H9 (cell line): ENCODE measurements at regions not wholly inside any gene's neighbourhood (a gene's known extent, or its start where the extent isn't known, plus 50 kb on each side); places are given as distances from the start of the nearest gene placed in this dataset.

Source experiments
- DNase-seq: peaks from one replicate; pipeline ENCODE4 v3.0.0-alpha.2; 2017
- H2AFZ ChIP-seq: one replicate; pipeline ENCODE4 v1.6.1; 2013; ENCODE audit warnings: mild to moderate bottlenecking, low read length, control low read depth, moderate library complexity
- H2AK5ac ChIP-seq: 2 replicates; pipeline ENCODE4 v1.6.1; 2013; ENCODE audit warnings: low read length, control low read depth, mixed read lengths; ENCODE audit not compliant: insufficient read length
- H2BK120ac ChIP-seq: one replicate; pipeline ENCODE4 v1.6.1; 2013; ENCODE audit warnings: low read depth, mild to moderate bottlenecking, low read length, control low read depth, inconsistent platforms; ENCODE audit not compliant: poor library complexity, severe bottlenecking
- H2BK12ac ChIP-seq: 2 replicates; pipeline ENCODE4 v1.6.1; 2013; ENCODE audit warnings: low read length, control low read depth, mixed read lengths, low read depth; ENCODE audit not compliant: insufficient read length
- H2BK15ac ChIP-seq: 2 replicates; pipeline ENCODE4 v1.6.1; 2013; ENCODE audit warnings: low read depth, low read length, control low read depth
- H2BK20ac ChIP-seq: one replicate; pipeline ENCODE4 v1.6.1; 2013; ENCODE audit warnings: low read depth, mild to moderate bottlenecking, low read length, control low read depth, inconsistent platforms; ENCODE audit not compliant: poor library complexity, severe bottlenecking
- H2BK5ac ChIP-seq: 2 replicates; pipeline ENCODE4 v1.6.1; 2013; ENCODE audit warnings: low read length, control low read depth, mixed read lengths; ENCODE audit not compliant: insufficient read length
- H3K14ac ChIP-seq: 2 replicates; pipeline ENCODE4 v1.6.1; 2013; ENCODE audit warnings: low read length, control low read depth; ENCODE audit not compliant: insufficient read depth
- H3K18ac ChIP-seq: 2 replicates; pipeline ENCODE4 v1.6.1; 2013; ENCODE audit warnings: low read depth, mild to moderate bottlenecking, mixed read lengths, low read length, control low read depth; ENCODE audit not compliant: insufficient read length
- H3K23ac ChIP-seq: 2 replicates; pipeline ENCODE4 v1.6.1; 2013; ENCODE audit warnings: low read length, control low read depth, mixed read lengths, low read depth; ENCODE audit not compliant: insufficient read length
- H3K23me2 ChIP-seq: 2 replicates; pipeline ENCODE4 v1.6.1; 2013; ENCODE audit warnings: low read depth, mild to moderate bottlenecking, mixed read lengths, low read length, control low read depth; ENCODE audit not compliant: insufficient read length, poor library complexity, severe bottlenecking
- H3K27ac ChIP-seq: 2 replicates; pipeline ENCODE4 v1.5.1; 2013; ENCODE audit warnings: low read length, control low read depth, mixed read lengths, low read depth; ENCODE audit not compliant: insufficient read length
- H3K27me3 ChIP-seq: 2 replicates; pipeline ENCODE4 v1.6.1; 2013; ENCODE audit warnings: low read length, control low read depth, inconsistent platforms; ENCODE audit not compliant: insufficient read depth
- H3K4ac ChIP-seq: 2 replicates; pipeline ENCODE4 v1.6.1; 2013; ENCODE audit warnings: low read depth, mild to moderate bottlenecking, control low read depth, inconsistent platforms, low read length, moderate library complexity
- H3K4me1 ChIP-seq: 2 replicates; pipeline ENCODE4 v1.6.1; 2013; ENCODE audit warnings: low read length, control low read depth, inconsistent platforms; ENCODE audit not compliant: insufficient read depth
- H3K4me2 ChIP-seq: 2 replicates; pipeline ENCODE4 v1.6.1; 2013; ENCODE audit warnings: low read length, control low read depth, mixed read lengths; ENCODE audit not compliant: insufficient read length, insufficient read depth
- H3K56ac ChIP-seq: 2 replicates; pipeline ENCODE4 v1.6.1; 2013; ENCODE audit warnings: low read depth, mild to moderate bottlenecking, mixed read lengths, low read length, control low read depth; ENCODE audit not compliant: insufficient read length
- H3K79me1 ChIP-seq: 2 replicates; pipeline ENCODE4 v1.6.1; 2013; ENCODE audit warnings: low read depth, mild to moderate bottlenecking, moderate library complexity, low read length, control low read depth, inconsistent platforms; ENCODE audit not compliant: insufficient read depth, poor library complexity, severe bottlenecking
- H3K79me2 ChIP-seq: 2 replicates; pipeline ENCODE4 v1.6.1; 2013; ENCODE audit warnings: low read length, control low read depth, inconsistent platforms; ENCODE audit not compliant: insufficient read depth
- H3K9ac ChIP-seq: 2 replicates; pipeline ENCODE4 v1.6.1; 2013; ENCODE audit warnings: low read length, control low read depth, mixed read lengths; ENCODE audit not compliant: insufficient read length; ENCODE audit errors: extremely low read depth
- H3K9me3 ChIP-seq: one replicate; pipeline ENCODE4 v1.6.1; 2013; ENCODE audit warnings: low read depth, low read length, inconsistent platforms; ENCODE audit not compliant: control insufficient read depth
- H3T11ph ChIP-seq: one replicate; pipeline ENCODE4 v1.6.1; 2013; ENCODE audit warnings: mild to moderate bottlenecking, low read length, control low read depth, inconsistent platforms
- H4K20me1 ChIP-seq: one replicate; pipeline ENCODE4 v1.6.1; 2013; ENCODE audit not compliant: control insufficient read depth, insufficient read length, insufficient read depth
- H4K5ac ChIP-seq: 2 replicates; pipeline ENCODE4 v1.6.1; 2013; ENCODE audit warnings: low read depth, mild to moderate bottlenecking, mixed read lengths, low read length, control low read depth; ENCODE audit not compliant: insufficient read length
- H4K8ac ChIP-seq: replicated peaks from 2 replicates; pipeline ENCODE4 v1.6.1; 2013; ENCODE audit warnings: low read length, control low read depth, mixed read lengths, low read depth; ENCODE audit not compliant: insufficient read length
- H4K91ac ChIP-seq: 2 replicates; pipeline ENCODE4 v1.6.1; 2013; ENCODE audit warnings: low read depth, mild to moderate bottlenecking, moderate library complexity, mixed read lengths, low read length, control low read depth; ENCODE audit not compliant: insufficient read length
- H3K27ac Mint-ChIP-seq, 3 experiments: 2 replicates in 2 of 3; 3 replicates in 1 of 3; pipeline ENCODE4 v1.8.0; 2020 to 2021; ENCODE audit warnings: mixed read lengths in 3 of 3, mild to moderate bottlenecking in 1 of 3, moderate library complexity in 1 of 3
- H3K27me3 Mint-ChIP-seq: 2 replicates; pipeline ENCODE4 v1.8.0; 2021; ENCODE audit warnings: low read depth, mild to moderate bottlenecking, moderate library complexity, mixed read lengths
- H3K36me3 Mint-ChIP-seq, 3 experiments: 2 replicates in 2 of 3; 3 replicates in 1 of 3; pipeline ENCODE4 v1.8.0; 2020 to 2021; ENCODE audit warnings: low read depth in 3 of 3, mixed read lengths in 3 of 3; ENCODE audit not compliant: insufficient read depth in 1 of 3
- H3K4me1 Mint-ChIP-seq, 2 experiments: 2 replicates each; pipeline ENCODE4 v1.8.0; 2020; ENCODE audit warnings: mixed read lengths in 2 of 2
- H3K4me3 Mint-ChIP-seq, 2 experiments: 2 replicates in 1 of 2; 3 replicates in 1 of 2; pipeline ENCODE4 v1.8.0; 2020 to 2021; ENCODE audit warnings: mild to moderate bottlenecking in 2 of 2, mixed read lengths in 2 of 2, moderate library complexity in 1 of 2
- H3K9me3 Mint-ChIP-seq, 2 experiments: 2 replicates in 1 of 2; 3 replicates in 1 of 2; pipeline ENCODE4 v1.8.0; 2020; ENCODE audit warnings: mild to moderate bottlenecking in 2 of 2, mixed read lengths in 2 of 2, moderate library complexity in 1 of 2
- WGBS: extraction: QIAGEN DNeasy Blood & Tissue Kit; methylation state at CpG from one replicate; pipeline ENCODE4 v1.1.7; 2013; ENCODE audit warnings: missing lambda C conversion rate, low lambda C conversion rate, mixed read lengths; ENCODE audit not compliant: insufficient read length; ENCODE audit errors: extremely low coverage; 5-methylcytosine and 5-hydroxymethylcytosine counted together
- TF ChIP-seq, protein P1 (sequence below): fragments of 200-600 bp; sonication (generic); conservative IDR thresholded peaks from 3 replicates; pipeline ENCODE4 v1.8.0; 2021; ENCODE audit warnings: antibody characterized with exemption, mild to moderate bottlenecking

GRCh38 chr16:82460766-82461165 lies 166.0 kb upstream of the CDH13 start:
- DNase-seq: no peak
- H2AK5ac ChIP-seq: no peak overlapping the region
- H3K9ac ChIP-seq: no peak overlapping the region
- no peak overlapping the region for H3K4me3 Mint-ChIP-seq
- no peak overlapping the region for H2BK12ac ChIP-seq
- no CpG with 5 or more reads among the region's 3 CpGs for WGBS
- H2BK120ac ChIP-seq: no peak overlapping the region
- H3K27ac ChIP-seq: no peak overlapping the region
- H4K8ac ChIP-seq: no peak overlapping the region
- H3K9me3 Mint-ChIP-seq: no peaks in the 10 kb centered on the region; a peak in 1 of 5 replicates
- H3K4me1 ChIP-seq: no peaks in the 10 kb centered on the region
- no peaks in the 10 kb centered on the region for H3K36me3 Mint-ChIP-seq
- no peak overlapping the region for H3K14ac ChIP-seq
- H3K79me2 ChIP-seq: no peaks in the 10 kb centered on the region
- H2AFZ ChIP-seq: no peak overlapping the region
- H3T11ph ChIP-seq: no peak overlapping the region
- H3K79me1 ChIP-seq: no peaks in the 10 kb centered on the region
- no peaks in the 10 kb centered on the region for H3K27me3 ChIP-seq
- no peak overlapping the region for H3K27ac Mint-ChIP-seq
- no peaks in the 10 kb centered on the region for H3K23me2 ChIP-seq
- no peak overlapping the region for H4K91ac ChIP-seq
- H3K56ac ChIP-seq: no peak overlapping the region
- H2BK5ac ChIP-seq: no peak overlapping the region
- H3K4me2 ChIP-seq: no peak overlapping the region
- TF ChIP-seq, protein P1, sequence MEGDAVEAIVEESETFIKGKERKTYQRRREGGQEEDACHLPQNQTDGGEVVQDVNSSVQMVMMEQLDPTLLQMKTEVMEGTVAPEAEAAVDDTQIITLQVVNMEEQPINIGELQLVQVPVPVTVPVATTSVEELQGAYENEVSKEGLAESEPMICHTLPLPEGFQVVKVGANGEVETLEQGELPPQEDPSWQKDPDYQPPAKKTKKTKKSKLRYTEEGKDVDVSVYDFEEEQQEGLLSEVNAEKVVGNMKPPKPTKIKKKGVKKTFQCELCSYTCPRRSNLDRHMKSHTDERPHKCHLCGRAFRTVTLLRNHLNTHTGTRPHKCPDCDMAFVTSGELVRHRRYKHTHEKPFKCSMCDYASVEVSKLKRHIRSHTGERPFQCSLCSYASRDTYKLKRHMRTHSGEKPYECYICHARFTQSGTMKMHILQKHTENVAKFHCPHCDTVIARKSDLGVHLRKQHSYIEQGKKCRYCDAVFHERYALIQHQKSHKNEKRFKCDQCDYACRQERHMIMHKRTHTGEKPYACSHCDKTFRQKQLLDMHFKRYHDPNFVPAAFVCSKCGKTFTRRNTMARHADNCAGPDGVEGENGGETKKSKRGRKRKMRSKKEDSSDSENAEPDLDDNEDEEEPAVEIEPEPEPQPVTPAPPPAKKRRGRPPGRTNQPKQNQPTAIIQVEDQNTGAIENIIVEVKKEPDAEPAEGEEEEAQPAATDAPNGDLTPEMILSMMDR: no peak
- H4K20me1 ChIP-seq: no peaks in the 10 kb centered on the region
- peaks cover 2% of the 10 kb centered on the region in 2 experiments; a peak in 1 of 4 replicates for H3K4me1 Mint-ChIP-seq
- H2BK15ac ChIP-seq: no peak overlapping the region
- no peak overlapping the region for H3K23ac ChIP-seq
- H3K18ac ChIP-seq: no peak overlapping the region
- no peak overlapping the region for H4K5ac ChIP-seq
- H3K27me3 Mint-ChIP-seq: peaks cover 4% of the 10 kb centered on the region
- no peak overlapping the region for H3K4ac ChIP-seq
- H3K9me3 ChIP-seq: no peaks in the 10 kb centered on the region
- H2BK20ac ChIP-seq: no peak overlapping the region
